ENCODE measurements at regions not wholly inside any gene's neighbourhood (a gene's known extent, or its start where the extent isn't known, plus 50 kb on each side); places are given as distances from the start of the nearest gene placed in this dataset.

DNA sequence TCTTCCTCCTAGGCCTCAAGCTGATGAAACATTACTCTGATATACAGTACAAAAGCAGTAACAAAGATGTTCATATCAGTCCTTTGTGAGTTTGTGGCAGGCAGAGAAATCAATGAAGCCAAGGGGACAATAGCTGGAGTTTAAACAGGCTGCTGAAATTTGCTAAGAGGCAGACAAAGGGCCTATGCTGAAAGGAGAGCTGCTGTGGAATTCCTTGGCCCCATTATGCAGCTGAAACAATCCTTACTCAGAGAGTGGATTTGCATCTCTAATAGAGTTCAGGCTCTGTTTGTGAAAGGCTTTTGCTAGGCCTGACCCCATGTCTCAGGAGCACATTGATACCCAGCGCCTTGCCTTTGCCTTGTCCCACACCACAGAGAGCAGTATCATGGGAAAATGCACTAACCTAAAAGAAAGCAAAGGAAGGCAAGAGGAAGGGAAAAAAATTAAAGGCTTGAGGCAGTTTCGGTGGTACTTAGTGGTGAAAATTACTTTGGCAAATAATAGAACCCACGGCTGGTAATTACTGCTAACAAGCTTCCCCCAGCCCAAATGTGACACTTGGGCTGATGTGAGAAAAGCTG is 195.0 kb upstream of the EPHA3 start:
- TF ChIP-seq, protein P1, sequence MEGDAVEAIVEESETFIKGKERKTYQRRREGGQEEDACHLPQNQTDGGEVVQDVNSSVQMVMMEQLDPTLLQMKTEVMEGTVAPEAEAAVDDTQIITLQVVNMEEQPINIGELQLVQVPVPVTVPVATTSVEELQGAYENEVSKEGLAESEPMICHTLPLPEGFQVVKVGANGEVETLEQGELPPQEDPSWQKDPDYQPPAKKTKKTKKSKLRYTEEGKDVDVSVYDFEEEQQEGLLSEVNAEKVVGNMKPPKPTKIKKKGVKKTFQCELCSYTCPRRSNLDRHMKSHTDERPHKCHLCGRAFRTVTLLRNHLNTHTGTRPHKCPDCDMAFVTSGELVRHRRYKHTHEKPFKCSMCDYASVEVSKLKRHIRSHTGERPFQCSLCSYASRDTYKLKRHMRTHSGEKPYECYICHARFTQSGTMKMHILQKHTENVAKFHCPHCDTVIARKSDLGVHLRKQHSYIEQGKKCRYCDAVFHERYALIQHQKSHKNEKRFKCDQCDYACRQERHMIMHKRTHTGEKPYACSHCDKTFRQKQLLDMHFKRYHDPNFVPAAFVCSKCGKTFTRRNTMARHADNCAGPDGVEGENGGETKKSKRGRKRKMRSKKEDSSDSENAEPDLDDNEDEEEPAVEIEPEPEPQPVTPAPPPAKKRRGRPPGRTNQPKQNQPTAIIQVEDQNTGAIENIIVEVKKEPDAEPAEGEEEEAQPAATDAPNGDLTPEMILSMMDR (IDR thresholded peaks at IDR 0.05 in 4 of 5, conservative IDR thresholded peaks at IDR 0.05 in 1 of 5): no peak
- TF ChIP-seq POLR2A (IDR thresholded peaks at IDR 0.05): no peak
